Fibroblast of villous mesenchyme (primary cell): ENCODE measurements at regions not wholly inside any gene's neighbourhood (a gene's known extent, or its start where the extent isn't known, plus 50 kb on each side); places are given as distances from the start of the nearest gene placed in this dataset.

ENCODE experiments used
- DNase-seq: peaks from one replicate; pipeline ENCODE4 v3.0.0-alpha.2; 2010; ENCODE audit warnings: low read depth
- H3K4me3 ChIP-seq: 2 replicates; pipeline ENCODE4 v1.5.1; 2011; ENCODE audit warnings: low read depth, mild to moderate bottlenecking, low read length
- CTCF ChIP-seq: IDR thresholded peaks from 2 replicates; pipeline ENCODE4 v1.5.1; 2012; ENCODE audit warnings: low read depth, mild to moderate bottlenecking, low read length; ENCODE audit not compliant: insufficient read depth

GRCh38 chr2:215845839-215846586, 167.3 kb downstream of the MREG start:
- TF ChIP-seq CTCF, result no peak
- no peak for DNase-seq
- no peak overlapping the region for H3K4me3 ChIP-seq

GRCh38 chr2:215843579-215843978, 169.8 kb downstream of the MREG start:
- TF ChIP-seq CTCF, result no peak
- no peak overlapping the region for H3K4me3 ChIP-seq
- DNase-seq, result peak; percentile 49

GRCh38 chr2:215841175-215841816, 172.1 kb downstream of the MREG start:
- no peak for TF ChIP-seq CTCF
- no peak overlapping the region for H3K4me3 ChIP-seq
- DNase-seq, result peak; percentile 93

- no peak for TF ChIP-seq CTCF
- DNase-seq, result no peak
- H3K4me3 ChIP-seq, result no peak overlapping the region
Observed at GRCh38 chr2:215839816-215840215, 173.5 kb downstream of the MREG start.

GRCh38 chr2:215839309-215839708, 174.0 kb downstream of the MREG start:
- no peak for TF ChIP-seq CTCF
- H3K4me3 ChIP-seq, result no peak overlapping the region
- DNase-seq, result no peak

GRCh38 chr2:215836881-215837280, 176.5 kb downstream of the MREG start:
- TF ChIP-seq CTCF, result no peak
- no peak for DNase-seq
- no peak overlapping the region for H3K4me3 ChIP-seq

- TF ChIP-seq CTCF, result no peak
- DNase-seq, result no peak
- no peak overlapping the region for H3K4me3 ChIP-seq
Observed at GRCh38 chr2:215835657-215836056, 177.7 kb downstream of the MREG start.
